HT-29 (cell line): ENCODE measurements at regions not wholly inside any gene's neighbourhood (a gene's known extent, or its start where the extent isn't known, plus 50 kb on each side); places are given as distances from the start of the nearest gene placed in this dataset.
"Not testable (repeated sequence)": the region's sequence is repeated elsewhere in the genome, so short reads cannot be mapped to it uniquely, and the experiment has no call there.

Source experiments
- DNase-seq: peaks from one replicate; pipeline ENCODE4 v3.0.0-alpha.2; 2015; ENCODE audit warnings: low spot score

DNA sequence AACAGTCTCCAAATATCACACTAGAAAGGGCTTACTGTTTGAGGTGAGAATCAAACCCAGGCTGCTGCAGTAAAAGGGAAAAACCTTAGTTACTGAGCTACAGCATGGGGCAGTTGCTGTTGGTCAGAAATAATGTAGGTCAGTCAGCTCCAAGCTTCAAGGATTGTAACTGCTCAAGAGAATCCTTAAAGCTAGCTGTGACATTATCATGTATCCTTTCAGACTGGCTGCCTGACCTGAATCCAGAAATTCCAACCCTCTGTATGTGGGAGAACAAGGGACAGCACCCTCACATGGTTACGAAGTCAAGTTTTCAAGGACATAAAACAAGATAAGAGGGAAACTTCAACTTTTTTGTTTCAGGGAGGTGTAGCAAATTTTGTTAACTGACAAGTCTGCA is 365.9 kb upstream of the NPAP1 start:
- DNase-seq, result not testable (repeated sequence)

- not testable (repeated sequence) for DNase-seq
Observed at GRCh38 chr15:24311692-24312091, 363.9 kb upstream of the NPAP1 start.

- not testable (repeated sequence) for DNase-seq
Observed at GRCh38 chr15:24316326-24316725, 359.2 kb upstream of the NPAP1 start.

GRCh38 chr15:24318981-24319380 is 356.6 kb upstream of the NPAP1 start:
- no peak for DNase-seq

- DNase-seq, result not testable (repeated sequence)
Observed at GRCh38 chr15:24324096-24324495, 351.5 kb upstream of the NPAP1 start.

- not testable (repeated sequence) for DNase-seq
Observed at GRCh38 chr15:24326513-24326912, 349.1 kb upstream of the NPAP1 start.

DNA sequence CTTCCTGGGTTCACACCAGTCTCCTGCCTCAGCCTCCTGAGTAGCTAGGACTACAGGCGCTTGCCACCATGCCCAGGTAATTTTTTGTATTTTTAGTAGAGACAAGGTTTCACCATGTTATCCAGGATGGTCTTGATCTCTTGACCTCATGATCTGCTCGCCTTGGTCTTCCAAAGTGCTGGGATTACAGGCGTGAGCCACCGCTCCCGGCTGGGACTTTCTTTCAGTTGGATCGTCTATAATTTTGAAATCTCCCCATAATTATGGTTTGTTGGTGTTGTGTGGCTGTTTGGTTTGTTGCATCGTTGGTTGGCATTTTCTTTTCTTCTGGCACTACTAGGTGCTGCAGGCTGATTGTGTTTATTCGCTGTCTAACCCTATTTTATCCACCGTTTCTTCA is 343.6 kb upstream of the NPAP1 start:
- not testable (repeated sequence) for DNase-seq

DNA sequence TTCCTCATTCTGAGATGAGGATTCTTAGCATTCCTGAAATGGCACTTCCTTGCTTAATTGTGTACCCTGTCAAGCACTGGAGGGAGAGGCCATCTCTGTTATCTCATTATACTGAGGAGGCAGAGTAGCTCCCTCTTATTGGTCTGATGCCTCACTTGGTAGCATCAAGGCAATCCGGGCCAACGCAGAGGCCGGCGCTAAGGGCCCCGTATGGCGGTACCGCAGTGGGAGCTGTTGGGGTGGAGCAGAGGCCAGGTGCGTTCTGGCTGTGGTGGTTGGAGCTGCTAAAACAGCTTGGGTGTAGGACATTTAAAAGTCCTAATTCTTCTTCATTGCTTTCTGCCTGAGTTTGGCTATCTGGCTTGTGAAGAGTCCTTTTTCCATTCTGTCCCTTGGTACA is 333.7 kb upstream of the NPAP1 start:
- not testable (repeated sequence) for DNase-seq

- not testable (repeated sequence) for DNase-seq
Observed at GRCh38 chr15:24352777-24353176, 322.8 kb upstream of the NPAP1 start.

GRCh38 chr15:24381103-24381502 is 294.5 kb upstream of the NPAP1 start:
- not testable (repeated sequence) for DNase-seq

DNA sequence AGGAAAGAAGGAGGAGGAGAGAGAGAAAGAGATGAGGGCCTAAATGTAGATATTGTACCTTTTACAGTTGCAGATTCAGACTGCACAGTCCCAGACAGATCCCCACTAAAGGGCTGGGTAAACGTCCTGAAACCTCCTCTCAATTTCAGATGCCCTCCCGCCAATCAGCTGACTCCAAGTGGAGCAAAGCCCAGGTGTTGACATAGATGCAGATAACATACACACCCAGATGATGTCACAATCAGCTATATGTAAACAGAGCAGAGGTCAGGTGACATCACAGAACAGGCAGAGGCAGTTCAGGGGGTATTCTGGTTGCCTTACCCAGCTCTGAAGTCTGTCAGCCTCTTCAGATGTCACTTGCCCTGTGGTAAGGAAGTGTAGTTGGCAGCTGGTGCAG is 290.3 kb upstream of the NPAP1 start:
- DNase-seq, result not testable (repeated sequence)

DNA sequence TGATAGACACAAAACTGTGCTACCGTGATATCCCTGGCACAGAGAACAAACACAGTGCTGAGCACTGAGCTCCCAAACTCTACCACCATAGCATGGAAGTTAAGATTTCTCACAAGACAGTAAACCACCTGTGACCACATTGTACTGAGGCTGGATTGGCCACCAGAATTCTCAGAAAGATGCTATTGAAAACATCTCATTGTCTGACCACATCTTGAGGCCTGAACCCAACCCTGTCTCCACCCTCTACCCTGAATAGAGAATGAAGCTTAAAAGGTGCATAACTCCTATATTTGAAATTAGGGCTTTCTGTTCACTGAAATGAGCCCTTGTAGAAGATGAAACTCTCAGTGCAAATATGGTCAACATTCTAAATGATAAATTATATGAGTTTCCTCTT is 281.3 kb upstream of the NPAP1 start:
- no peak for DNase-seq

GRCh38 chr15:24412649-24413048 is 262.9 kb upstream of the NPAP1 start:
- DNase-seq, result not testable (repeated sequence)

GRCh38 chr15:24426286-24427054 is 249.1 kb upstream of the NPAP1 start:
- DNase-seq, result not testable (repeated sequence)

- not testable (repeated sequence) for DNase-seq
Observed at GRCh38 chr15:24427055-24427400, 248.5 kb upstream of the NPAP1 start.

- not testable (repeated sequence) for DNase-seq
Observed at GRCh38 chr15:24435075-24435820, 240.3 kb upstream of the NPAP1 start.

- DNase-seq, result not testable (repeated sequence)
Observed at GRCh38 chr15:24437270-24437669, 238.3 kb upstream of the NPAP1 start.

DNA sequence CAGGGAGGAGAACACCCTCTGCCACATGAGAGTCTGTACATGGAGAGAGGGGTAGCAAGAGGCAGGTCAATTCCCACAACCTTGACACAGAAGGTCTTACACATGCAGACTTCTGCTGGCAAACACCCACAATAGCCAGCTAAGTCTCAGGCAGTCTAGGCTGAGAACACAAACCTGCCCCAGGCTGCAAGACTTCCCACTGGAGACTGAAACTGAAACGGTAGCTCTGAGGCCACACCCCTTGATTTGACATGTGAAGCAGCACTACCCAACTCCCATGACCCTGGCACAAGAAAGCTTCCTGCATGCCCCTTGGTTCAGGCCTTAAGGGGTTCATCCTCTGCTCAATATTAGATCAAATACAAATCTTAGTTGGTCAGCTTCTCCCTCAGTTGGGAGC is 237.8 kb upstream of the NPAP1 start:
- not testable (repeated sequence) for DNase-seq

DNA sequence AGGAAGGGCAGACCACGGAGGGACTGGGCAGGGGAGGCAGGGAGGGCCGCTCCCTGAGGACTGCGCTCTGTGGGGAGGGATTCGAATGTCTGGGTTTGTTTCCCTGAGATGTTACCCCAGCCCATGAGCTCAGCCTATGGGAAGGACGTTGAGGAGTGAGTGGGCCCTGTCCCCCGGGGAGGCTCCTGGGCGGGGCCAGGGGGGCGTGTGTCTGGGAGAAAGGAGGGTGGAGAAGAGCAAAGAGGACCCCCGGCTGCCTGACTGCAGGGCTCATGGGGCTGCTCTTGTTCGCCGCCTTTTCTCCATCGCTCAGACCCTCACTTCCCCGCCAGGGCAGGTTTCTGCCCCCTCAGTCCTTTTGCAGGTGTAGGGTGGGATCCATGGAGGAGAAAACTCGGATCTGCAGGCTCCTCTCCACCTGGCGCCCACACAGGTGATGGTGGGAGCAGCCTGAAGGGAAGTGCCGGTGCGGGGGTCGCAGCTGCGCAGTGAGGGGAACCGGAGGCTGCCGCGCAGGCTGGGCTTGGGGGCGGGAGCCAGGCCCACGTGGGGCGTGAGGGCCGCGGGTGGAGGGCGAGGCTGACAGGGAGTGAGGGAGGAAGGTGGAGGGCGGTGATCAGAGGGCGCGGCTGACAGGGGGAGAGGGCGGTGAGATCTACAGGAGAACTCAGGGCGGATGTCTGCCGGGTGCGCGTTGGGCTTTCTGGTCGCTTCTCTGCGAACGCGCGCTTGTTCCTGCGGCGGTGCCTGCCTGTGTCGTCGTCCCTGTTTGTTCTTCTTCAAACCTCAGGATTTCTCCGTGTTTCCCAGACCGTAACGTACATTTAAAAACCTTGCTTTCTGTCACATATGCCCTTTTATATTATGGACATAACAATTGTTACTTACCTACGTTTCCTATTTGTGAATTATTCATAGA is 198.2 kb upstream of the NPAP1 start:
- not testable (repeated sequence) for DNase-seq

GRCh38 chr15:24485885-24486567 is 189.5 kb upstream of the NPAP1 start:
- DNase-seq, result not testable (repeated sequence)
